Left lung (tissue), 4 donors: ENCODE measurements at regions not wholly inside any gene's neighbourhood (a gene's known extent, or its start where the extent isn't known, plus 50 kb on each side); places are given as distances from the start of the nearest gene placed in this dataset.
A peak's percentile ranks its signal among the peaks of the same experiment; 100 is the strongest.

ENCODE experiments used
- ATAC-seq: fragments of 200-7000 bp; cut with Tn5 transposase; one replicate; pipeline ENCODE4 v1.9.1; 2020; ENCODE audit warnings: moderate library complexity
- DNase-seq, 4 donors: peaks; one replicate each; pipeline ENCODE4 v3.0.0-alpha.2; 2013 to 2020
- H3K27ac ChIP-seq, 2 donors: fragments of 200-600 bp; sonication (generic) in 1 of 2; one replicate each; pipeline versions ENCODE4 v1.5.0 to v1.8.0; 2020 to 2021
- H3K27me3 ChIP-seq, 2 donors: fragments of 200-600 bp; sonication (generic) in 1 of 2; one replicate each; pipeline versions ENCODE4 v1.5.0 to v1.8.0; 2020 to 2021
- H3K36me3 ChIP-seq, 2 donors: fragments of 200-600 bp; sonication (generic) in 1 of 2; one replicate each; pipeline versions ENCODE4 v1.5.0 to v1.8.0; 2020 to 2021
- H3K4me1 ChIP-seq, 2 donors: fragments of 200-600 bp; one replicate each; pipeline ENCODE4 v1.8.0; 2021
- H3K4me3 ChIP-seq, 2 donors: fragments of 200-600 bp; sonication (generic) in 1 of 2; one replicate each; pipeline versions ENCODE4 v1.5.0 to v1.8.0; 2020 to 2021; ENCODE audit warnings: mild to moderate bottlenecking in 1 of 2
- H3K9me3 ChIP-seq, 2 donors: fragments of 200-600 bp; sonication (generic) in 1 of 2; one replicate each; pipeline versions ENCODE4 v1.5.0 to v1.8.0; 2020 to 2021
- CTCF ChIP-seq, 2 donors: fragments of 200-600 bp; sonication (generic) in 1 of 2; IDR thresholded peaks; one replicate each; pipeline versions ENCODE4 v1.5.0 to v1.8.0; 2021; ENCODE audit warnings: antibody characterized with exemption in 2 of 2
- intact Hi-C, 2 donors: fragments of 100-400 bp; cut with DNase I; formaldehyde crosslinking; loops; one replicate each; pipeline versions ENCODE4 v1.11.2 to v1.14.2; 2022
- donor health status: DM: no; HTN: yes; CAD: no.
- donor health status: DM: no; HTN: no; CAD: no.

DNA sequence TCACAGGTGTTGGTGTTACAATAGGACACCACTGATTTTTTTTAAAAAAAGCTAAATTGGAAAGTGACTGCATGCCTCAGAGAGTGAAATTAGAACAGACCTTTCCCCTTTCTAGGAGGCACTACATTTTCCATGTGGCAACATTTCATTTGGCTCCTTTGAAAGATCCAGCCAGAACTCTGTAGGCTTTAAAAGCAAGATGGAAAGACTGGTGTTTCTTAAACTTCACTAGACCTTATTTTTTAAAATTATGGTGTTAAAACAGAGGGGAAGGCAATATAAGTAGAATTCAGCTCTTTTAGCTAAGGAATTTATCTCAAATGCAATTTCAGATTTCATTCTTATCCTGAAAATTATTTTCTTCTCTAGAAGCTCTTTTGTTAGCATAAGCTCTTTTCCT lies 317.6 kb upstream of the TGFBR2 start:
- Histone ChIP-seq H3K4me1 (peaks cover 4 to 37% of the 10 kb centered on the region in 2 donors), H3K27me3 (no peaks in the 10 kb centered on the region), H3K4me3 (no peak overlapping the region), H3K36me3 (no peaks in the 10 kb centered on the region), H3K27ac (peak overlapping the region in 1 of 2 donors; percentile 72), H3K9me3 (no peaks in the 10 kb centered on the region)
- ATAC-seq (no peak), DNase-seq (no peak)
- intact Hi-C loops: no loop called here
- TF ChIP-seq CTCF (IDR thresholded peaks at IDR 0.05): no peak

DNA sequence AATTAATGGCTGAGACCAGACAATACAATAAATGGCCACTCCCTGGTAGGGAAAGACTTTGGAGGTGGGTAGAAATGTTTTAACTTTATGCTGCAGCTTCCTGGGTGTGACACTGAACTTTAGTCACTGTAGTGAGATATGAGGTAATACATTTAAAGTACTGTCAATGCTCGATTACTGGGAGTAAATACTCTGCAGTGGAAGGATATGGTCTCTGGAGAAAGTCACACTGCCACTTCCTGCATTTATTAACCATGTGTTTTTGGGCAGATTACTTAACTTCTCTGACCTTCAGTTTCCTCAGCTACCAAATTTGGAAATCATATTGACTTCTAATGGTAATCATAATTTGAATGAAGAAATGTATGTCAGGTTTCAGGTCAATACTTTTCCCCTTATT lies 317.1 kb upstream of the TGFBR2 start:
- ATAC-seq (peak; percentile 38), DNase-seq (no peak)
- intact Hi-C loops: no loop called here
- no peak overlapping the region for H3K4me3 ChIP-seq
- H3K36me3 ChIP-seq: no peaks in the 10 kb centered on the region
- no peaks in the 10 kb centered on the region for H3K9me3 ChIP-seq
- peaks cover 4 to 37% of the 10 kb centered on the region in 2 donors for H3K4me1 ChIP-seq
- no peaks in the 10 kb centered on the region for H3K27me3 ChIP-seq
- peak overlapping the region in 1 of 2 donors; percentile 72 for H3K27ac ChIP-seq
- no peak for TF ChIP-seq CTCF (IDR thresholded peaks at IDR 0.05)

- intact Hi-C loops: no loop called here
Observed at GRCh38 chr3:30289766-30290165, 316.6 kb upstream of the TGFBR2 start.

DNA sequence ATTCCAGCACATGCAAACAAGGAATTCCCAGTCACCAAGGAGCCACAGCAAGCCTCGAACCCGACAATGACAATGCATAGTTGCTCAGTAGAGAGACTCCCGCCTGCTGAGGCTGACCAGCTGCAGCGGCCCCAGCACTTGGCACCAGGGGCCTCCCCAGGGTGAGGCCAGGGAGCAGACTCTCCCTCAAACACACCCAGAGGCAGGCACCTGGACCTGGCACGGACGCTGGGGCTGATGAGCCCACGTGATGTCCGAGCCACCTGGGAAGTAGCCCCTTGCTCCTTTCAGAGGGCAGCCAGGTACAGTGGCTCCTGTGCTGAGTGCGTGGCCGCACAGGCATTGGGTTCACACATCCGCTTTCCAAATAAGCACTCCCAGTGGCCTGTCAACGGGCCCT lies 315.9 kb upstream of the TGFBR2 start:
- no peak for ATAC-seq
- DNase-seq: peak in 1 of 4 donors; percentile 45
- no peak for TF ChIP-seq CTCF (IDR thresholded peaks at IDR 0.05)
- intact Hi-C loops: no loop called here
- Histone ChIP-seq H3K4me3 (no peak overlapping the region), H3K36me3 (no peaks in the 10 kb centered on the region), H3K9me3 (no peaks in the 10 kb centered on the region), H3K27ac (peak overlapping the region in 1 of 2 donors; percentile 72), H3K4me1 (peaks cover 4 to 37% of the 10 kb centered on the region in 2 donors), H3K27me3 (no peaks in the 10 kb centered on the region)

More at GRCh38 chr3:30289766-30290165, 316.6 kb upstream of the TGFBR2 start:
- Histone ChIP-seq H3K27ac (peak overlapping the region in 1 of 2 donors; percentile 72), H3K27me3 (no peaks in the 10 kb centered on the region), H3K9me3 (no peaks in the 10 kb centered on the region), H3K36me3 (no peaks in the 10 kb centered on the region), H3K4me3 (no peak overlapping the region), H3K4me1 (peaks cover 4 to 37% of the 10 kb centered on the region in 2 donors)
- TF ChIP-seq CTCF (IDR thresholded peaks at IDR 0.05): no peak
- no peak for DNase-seq
- no peak for ATAC-seq

GRCh38 chr3:30292192-30292893 lies 314.1 kb upstream of the TGFBR2 start:
- intact Hi-C loops: no loop called here
- no peak for ATAC-seq

More at GRCh38 chr3:30292192-30292893, 314.1 kb upstream of the TGFBR2 start:
- H3K36me3 ChIP-seq: no peaks in the 10 kb centered on the region
- no peak for TF ChIP-seq CTCF (IDR thresholded peaks at IDR 0.05)
- peaks cover 4 to 26% of the 10 kb centered on the region in 2 donors for H3K4me1 ChIP-seq
- H3K27ac ChIP-seq: no peak overlapping the region
- H3K4me3 ChIP-seq: no peak overlapping the region
- H3K9me3 ChIP-seq: no peaks in the 10 kb centered on the region
- H3K27me3 ChIP-seq: no peaks in the 10 kb centered on the region
- no peak for DNase-seq
